Kidney tubule cell (primary cell): ENCODE measurements at regions not wholly inside any gene's neighbourhood (a gene's known extent, or its start where the extent isn't known, plus 50 kb on each side); places are given as distances from the start of the nearest gene placed in this dataset.
"Not testable (repeated sequence)": the region's sequence is repeated elsewhere in the genome, so short reads cannot be mapped to it uniquely, and the experiment has no call there.

Source experiments
- DNase-seq: peaks from one replicate; pipeline ENCODE4 v3.0.0-alpha.2; 2018; ENCODE audit warnings: low spot score

DNA sequence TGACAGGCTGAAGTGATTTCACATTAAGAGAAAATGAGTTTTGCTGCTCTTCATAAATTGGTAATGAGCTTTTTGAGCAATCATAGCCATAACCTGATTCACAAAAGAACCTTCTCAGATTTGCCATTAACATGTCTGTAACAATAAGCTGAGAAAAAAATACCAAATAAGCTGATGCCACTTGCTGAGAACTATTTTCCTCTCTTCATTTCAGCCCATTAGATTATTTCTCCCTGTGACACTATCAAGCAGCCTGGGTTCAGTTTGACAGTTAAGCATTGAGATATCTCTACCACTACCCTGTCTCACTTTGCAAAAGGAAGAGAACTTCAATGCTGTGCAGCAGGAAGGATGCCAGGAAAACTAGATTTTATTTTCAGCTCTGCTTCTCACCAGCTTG, 673.9 kb downstream of the TRIB2 start:
- no peak for DNase-seq

DNA sequence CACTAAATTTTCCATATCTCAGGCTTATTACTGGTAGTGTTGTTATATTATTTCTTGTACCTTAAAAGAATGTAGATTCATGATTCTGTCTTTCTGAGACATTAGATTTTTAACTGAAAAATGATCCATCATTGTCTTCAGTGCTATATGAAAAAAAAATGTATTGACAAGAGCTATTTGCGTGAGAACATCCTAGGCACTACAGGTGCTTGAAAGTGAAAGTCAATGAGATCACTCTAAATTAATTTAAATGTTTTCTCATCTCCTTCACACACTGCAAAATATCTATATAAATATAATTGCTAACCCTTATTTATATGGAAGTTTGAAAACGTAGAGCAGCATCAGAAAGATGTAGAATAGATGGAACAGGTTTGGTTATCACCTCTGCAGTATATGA, 684.6 kb downstream of the TRIB2 start:
- no peak for DNase-seq

DNA sequence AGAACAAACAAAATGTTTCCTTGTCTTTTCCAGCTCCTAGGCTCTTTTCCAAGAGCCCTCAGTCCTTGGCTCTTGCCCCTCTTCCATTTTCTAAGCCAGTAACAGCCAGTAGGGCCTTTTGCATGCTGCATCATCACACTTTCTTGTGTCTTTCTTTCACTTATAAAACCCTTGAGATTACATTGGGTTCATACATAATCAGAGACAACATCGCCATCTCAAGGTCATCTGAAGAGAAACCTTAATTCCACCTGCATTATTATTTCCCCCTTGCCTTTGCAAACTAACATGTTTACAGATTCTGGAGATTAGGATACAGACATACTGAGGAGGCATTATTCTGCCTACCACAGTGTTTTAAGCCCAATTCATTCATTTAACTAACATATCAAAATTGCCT, 697.3 kb downstream of the TRIB2 start:
- DNase-seq: no peak

DNA sequence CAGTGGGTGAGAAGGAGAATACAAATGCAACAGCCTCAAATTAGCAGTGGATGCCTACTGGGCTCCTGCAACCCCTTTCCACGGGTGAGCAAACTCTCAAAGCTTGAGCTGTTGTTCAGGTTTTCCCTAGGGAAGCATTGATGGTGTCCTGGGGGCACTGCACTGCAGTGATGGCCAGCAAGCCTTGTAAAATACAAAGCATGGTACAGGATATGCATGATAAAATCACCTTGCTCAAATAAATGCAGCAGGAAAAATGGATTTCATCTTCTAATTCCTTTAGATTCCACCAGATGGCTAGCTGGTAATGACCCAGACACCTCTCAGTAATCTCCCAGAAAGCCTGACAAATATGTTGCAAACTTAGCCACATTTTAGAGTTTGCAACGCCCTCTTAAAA, 698.2 kb downstream of the TRIB2 start:
- DNase-seq: no peak

DNA sequence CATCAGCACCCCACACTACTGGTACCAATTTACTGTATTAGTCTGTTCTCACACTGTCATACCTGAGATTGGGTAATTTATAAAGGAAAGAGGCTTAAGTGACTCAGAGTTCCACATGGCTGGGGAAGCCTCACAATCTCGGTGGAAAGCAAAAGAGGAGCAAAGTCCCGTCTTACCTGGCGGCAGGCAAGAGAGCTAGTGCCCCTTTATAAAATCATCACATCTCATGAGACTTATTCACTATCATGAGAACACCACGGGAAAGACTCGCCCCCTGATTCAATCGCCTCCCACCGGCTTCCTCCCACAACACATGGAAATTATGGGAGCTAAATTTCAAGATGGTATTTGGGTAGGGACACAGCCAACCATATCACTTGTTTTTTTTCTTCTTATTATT, 717.2 kb downstream of the TRIB2 start:
- no peak for DNase-seq

DNA sequence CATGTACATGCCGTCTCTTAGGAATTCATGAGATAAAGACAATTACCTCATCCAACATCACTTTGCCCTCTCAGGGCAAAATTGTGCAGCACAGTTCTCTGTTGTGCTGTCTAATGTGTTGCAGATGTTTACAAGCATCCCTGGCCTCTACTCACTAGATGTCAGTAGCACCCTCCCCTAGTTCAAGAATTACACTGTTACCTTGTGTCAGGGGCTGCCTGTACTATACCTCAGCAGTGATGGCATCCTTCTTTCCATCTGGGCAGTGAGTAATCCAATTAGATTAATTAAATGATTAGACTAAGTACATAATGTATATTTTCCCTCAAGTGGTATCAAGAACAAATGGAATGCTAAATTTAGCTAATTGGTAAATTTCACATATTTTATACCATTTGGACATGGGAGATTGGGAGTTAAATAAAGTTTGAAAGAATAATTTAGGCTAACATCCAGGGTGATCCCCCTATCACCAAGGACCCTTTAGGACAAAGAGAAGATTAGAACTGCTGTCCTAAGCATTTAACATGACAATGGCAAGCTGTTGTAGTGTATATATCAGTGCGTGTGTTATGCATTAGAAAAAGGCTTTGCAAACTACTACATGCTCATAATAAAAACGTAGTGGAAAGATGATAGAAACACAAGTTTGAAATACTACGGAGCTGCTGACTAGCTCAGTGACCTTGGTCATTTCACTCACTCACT, 727.0 kb downstream of the TRIB2 start:
- DNase-seq: not testable (repeated sequence)

DNA sequence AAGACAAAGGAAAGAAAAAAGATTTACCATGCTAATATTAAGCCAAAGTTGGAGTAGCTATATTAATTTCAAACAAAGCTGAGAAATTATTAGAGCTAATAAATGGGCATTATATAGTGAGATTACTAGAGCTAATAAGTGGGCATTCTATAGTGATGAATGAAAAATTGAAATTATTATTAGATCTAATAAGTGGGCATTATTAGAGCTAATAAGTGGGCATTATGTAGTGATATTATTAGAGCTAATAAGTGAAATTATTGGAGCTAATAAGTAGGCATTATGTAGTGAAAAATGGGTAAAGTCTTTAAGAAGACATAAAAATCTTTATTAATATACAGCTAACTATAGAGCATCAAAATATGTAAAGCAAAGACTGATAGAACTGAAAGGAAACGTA, 745.7 kb downstream of the TRIB2 start:
- DNase-seq: no peak

DNA sequence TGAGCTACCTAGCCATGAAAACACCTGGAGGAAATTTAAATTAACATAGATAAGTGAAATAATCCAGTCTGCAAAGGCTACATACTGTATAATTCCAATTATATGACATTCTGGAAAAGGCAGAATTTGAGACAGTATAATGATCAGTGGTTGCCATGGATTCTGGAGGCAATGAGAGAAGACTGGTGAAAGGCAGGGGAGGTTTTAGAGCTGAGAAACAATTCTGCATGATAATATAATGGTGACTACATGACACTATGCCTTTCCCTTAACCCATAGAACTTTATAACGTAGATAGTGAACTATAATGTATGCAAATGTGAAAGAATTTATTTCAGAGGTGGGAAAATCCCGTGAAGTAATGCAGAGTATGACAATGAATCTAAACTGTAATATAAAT, 749.3 kb downstream of the TRIB2 start:
- no peak for DNase-seq

DNA sequence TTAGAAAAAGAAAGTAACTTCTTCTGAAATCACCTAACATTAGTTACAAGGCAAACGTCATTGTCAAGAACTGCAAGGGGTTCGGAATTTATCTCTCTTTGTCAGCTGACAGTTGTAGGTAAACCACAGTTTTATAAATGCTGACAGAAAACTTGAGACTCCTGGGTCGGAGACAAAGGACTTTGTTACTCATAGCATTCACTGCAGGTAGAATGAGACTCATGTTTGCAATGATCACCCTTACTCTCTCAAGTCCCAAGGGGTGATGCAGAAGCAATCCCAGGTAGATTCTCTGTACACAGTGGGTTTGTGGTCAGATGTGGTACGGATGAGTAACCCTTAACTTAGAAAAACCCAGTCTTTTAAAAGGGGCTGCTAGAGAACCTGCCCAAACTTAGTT, 757.8 kb downstream of the TRIB2 start:
- DNase-seq: no peak

DNA sequence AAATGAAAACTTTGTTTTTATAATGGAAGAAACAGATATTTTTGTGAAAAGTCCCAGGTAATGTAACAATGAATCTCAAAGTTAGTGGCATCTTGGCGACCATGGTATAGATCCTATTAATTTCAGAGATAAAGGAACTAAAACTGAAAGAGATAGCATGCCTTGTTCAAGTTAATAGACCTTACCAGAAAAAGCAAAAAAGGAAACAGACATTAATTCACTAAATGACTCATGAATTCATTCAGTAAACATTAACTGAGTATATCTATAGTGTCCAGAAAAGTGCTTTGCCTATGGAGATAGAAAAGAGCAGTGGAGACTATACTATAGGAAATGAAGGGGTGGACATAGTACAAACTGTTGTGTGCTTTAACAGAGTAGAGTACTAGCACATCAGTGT, 763.3 kb downstream of the TRIB2 start:
- no peak for DNase-seq

DNA sequence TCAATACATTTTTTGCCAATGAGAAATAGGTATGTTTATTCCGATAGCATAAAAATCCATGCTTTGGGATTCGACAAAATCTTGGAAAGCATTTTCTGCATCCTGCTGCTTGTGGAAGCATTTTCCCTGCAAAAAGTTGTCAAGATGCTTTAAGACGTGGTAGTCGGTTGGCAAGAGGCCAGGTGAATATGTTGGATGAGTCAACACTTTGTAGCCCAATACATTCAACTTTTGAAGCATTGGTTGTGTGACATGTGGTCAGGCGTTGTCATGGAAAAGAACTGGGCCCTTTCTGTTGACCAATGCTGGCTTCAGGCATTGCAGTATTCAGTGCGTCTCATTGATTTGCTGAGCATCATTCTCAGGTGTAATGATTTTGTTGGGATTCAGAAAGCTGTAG, 764.5 kb downstream of the TRIB2 start:
- peak; percentile 29 for DNase-seq

DNA sequence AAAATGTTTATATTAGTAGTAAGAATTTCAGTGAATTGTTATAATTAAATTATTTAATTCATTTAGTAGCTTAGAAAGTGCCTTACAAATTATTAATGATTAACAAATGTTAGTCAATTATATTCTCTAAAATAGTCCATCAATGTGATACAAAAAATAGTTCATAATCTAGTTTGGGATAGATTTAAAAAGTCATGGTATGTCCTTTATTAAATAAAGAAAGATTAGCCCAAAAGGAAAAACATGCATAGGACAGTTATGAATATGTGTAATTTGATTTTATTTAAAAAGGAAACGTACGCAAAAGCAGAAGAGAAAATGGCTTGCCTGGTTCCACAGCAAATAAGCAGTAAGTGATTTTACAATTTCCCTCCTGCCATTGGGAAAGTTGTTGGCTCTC, 768.5 kb downstream of the TRIB2 start:
- DNase-seq: no peak

DNA sequence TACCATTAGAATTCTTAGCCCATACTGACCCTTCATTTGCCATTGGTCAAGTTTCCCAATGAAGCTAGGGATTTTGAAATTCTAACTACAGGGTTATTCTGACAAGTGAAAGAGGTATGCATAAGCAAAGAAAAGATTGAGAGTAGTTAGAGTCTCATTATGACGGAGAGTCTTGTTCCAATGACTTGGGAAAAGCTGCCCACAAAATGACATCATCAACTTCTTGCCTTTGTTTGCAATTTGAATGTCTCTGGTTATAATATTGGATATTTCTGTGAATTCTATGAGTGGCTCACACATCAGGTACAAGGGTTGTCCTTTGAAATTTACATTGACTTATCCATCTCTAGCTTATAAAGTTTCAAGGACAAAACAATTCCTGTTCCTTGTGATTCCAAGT, 772.2 kb downstream of the TRIB2 start:
- no peak for DNase-seq

DNA sequence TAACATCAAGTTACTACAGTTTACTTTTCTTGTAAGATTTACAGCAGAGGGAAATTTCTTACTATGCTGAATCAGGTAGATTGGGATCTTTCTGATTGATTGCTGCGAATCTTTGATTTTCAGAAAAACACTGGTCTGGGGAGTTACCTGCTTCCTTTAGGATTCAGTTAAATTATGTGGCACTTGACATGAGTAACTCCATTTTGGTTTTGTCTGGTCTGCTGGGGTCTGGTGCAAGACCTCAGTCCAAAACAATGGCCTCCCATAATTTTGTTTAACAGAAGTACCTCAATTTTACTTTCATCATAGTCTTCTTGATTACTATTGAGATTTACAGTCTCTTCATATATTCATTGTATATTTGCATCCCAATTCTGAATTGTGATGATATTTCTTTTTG, 775.5 kb downstream of the TRIB2 start:
- DNase-seq: no peak

DNA sequence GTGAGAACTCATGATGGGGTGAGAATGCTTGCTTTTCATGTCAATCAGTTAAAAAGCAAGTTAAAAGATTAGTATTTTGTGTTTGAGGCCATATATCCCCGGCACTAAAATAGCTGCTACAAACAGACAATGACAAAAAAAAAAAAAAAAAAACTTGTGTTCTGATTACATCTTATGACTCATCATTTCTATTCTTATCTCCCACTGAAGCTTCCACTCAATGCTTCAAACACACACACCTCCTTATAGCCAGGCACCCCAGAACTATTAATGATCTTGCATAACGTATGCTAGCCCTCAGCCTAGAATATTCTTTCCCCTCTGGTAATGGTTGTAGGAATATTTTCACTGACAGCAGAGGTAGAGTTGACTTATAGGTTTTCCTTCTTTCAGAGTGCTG, 778.3 kb downstream of the TRIB2 start:
- DNase-seq: no peak

DNA sequence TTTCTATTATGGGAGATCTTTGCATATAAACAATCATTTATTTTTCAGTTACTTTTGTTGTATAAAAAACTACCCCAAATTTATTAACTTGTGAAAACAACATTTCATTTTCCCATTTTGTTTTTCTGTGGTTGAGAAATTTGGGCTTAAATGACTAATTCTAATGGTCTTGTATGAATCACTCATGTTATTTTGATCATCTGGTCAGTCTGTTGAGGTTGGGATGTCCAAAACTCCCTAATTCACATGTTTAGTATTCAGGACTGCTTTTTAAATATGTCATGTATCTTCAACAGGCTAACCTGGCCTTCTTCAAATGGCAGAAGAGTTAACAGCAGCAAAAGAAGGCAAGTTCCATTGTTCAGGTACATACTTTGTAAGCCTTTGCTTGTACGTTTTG, 788.1 kb downstream of the TRIB2 start:
- no peak for DNase-seq

DNA sequence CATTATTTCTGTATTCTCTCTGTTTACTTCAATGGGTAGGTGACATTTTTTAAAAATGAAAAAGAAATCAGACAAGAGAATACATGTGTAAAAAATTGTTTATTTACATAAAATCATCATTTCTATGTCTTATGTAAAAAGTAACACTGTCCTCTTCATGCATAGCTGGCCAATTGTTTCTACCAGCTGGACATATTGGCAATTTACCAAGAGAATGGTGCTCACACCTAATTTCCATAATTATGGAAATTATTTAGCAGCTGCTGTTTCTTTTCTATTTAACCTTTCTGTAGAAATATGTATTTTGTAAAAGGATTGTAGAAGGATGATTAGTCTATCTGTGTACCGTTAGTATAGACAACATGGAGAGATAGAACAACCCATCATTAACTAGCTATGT, 791.9 kb downstream of the TRIB2 start:
- DNase-seq: no peak

DNA sequence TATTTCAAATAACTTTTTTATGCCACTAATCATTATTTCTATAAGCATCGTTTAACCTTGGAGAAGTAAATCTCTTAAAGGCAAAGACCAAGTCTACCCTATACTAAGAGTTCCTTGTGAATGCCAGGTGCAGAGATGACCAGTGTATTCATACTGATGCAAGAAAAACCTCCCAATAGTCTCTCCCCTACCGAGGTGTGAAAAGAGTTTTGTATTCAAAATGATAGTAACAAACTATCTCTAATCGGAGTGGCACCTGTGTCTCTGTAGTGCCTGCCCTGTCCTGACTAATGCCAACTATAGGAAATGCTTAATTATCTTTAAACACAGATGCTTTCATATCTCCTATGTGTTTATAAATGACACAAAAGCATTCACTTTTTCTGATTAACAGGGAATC, 798.5 kb downstream of the TRIB2 start:
- DNase-seq: no peak

DNA sequence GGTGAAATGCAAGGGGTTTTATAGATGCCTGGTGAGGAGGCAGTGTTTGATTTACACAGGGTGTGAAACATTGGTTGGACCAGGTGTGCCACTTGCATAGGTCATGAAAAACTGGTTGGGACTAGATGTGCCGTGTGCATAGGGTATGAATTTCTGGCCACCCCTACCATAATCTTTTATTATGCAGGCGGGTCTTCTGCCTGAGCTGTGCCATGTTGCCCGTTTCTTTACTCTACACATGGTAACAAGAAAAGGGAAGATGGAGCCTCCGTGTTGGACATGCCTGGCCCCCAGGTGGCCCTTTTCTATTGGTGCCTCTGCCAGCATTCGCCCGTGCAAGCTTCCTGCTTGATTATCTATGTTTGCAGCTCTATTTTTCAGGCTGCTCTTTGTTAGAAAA, 805.4 kb downstream of the TRIB2 start:
- DNase-seq: no peak

DNA sequence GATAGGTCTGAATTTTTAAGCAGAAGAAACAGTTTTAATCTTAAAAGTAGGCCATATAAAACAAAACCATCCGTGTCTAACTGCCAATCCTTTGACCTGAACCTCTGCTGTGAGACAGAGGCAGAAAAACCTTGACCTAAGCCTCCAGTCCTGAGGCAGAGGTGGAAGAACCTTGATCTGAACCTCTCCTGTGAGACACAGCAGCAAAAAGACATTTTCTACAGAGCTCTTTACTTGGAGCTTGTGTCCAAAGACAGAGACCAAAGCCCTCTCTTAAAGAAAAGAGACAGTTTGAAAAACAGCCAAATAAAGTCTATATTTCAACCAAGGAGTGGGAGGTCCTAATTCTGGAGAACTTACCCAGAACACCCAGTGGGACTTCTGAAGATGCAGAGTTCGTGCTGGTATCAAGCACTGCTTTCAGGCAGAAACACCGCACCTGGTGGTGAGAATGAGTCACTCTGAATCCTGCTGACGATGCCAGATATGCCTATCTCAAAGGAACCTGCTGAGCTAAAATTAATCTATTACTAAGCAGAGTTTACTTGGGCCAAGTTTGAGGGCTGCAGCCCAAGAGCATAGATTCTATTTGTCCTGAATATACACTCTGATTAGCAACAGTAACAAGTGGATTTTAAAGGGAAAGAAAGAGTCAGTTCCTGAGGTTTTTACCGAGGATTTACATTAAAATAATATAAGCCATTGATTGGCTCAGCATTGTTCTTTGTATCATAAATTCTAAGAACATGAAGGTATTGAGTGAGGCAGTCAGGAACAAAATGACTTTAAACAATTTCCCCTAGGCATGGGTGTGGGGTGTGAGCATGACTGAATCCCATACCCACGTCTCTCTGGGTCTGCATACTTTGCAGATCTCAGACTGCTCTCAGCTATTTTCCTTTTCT, 806.4 kb downstream of the TRIB2 start:
- peak; percentile 66 for DNase-seq

DNA sequence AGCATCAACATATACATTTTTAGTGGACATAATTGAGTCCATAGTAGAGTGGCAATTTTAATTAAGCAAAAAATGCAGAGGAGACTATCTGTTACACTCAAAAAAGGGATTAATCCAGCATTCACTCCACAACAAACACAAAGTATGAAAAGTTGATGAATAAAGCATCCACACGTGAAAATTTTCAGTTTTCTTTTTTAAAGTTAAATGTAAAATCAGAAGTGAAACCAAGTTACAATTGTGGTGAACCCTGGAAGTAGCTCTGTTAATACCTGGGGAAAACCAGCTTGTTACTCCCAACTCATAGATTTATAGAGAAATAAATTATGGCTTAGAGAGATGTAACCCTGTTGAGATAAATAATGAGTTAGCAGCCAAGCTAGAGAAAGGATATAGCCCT, 807.8 kb downstream of the TRIB2 start:
- no peak for DNase-seq

DNA sequence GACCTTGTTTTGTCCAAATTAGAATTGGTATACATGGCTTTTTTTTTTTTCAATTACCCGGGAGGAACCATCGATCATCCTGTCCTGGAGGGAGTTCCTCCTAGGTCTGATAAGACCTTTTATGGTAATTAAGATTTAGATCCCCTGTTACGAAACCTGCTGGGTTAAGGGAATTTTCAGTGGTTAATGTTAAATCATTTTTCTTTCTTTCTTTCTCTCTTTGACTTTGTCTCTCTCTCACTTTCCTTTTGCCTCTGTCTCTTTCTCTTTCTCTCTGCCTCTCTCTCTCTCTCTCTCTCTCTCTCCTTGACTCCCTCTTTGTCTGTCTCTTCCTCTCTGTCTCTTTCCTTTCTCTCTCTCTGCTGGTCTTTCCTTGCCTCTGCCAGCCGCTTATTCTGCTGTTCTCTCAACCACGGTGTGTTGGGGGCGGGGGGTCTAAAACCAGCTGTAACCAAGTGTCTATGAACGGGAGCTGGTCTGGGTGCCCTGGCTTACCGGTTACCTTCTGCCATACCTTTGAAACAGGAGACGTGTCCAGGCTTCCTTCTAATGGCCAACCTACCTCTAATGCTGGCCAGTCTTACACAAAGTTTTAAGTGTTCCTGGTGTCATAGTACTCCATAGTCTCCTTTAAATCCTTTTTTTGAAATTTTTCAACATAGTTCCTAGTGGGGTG, 815.1 kb downstream of the TRIB2 start:
- DNase-seq: not testable (repeated sequence)
